Nephron progenitor cell (in vitro differentiated cells): ENCODE measurements at regions not wholly inside any gene's neighbourhood (a gene's known extent, or its start where the extent isn't known, plus 50 kb on each side); places are given as distances from the start of the nearest gene placed in this dataset.
A peak's percentile ranks its signal among the peaks of the same experiment; 100 is the strongest.
"Not testable (repeated sequence)": the region's sequence is repeated elsewhere in the genome, so short reads cannot be mapped to it uniquely, and the experiment has no call there.

Experiments
- DNase-seq: peaks from one replicate; pipeline ENCODE4 v3.0.0; 2021
- H3K27ac Mint-ChIP-seq: 2 replicates; pipeline ENCODE4 v1.8.0; 2021; ENCODE audit warnings: mild to moderate bottlenecking, moderate library complexity, mixed read lengths
- H3K27me3 Mint-ChIP-seq: 2 replicates; pipeline ENCODE4 v1.8.0; 2021; ENCODE audit warnings: mild to moderate bottlenecking, low read depth, mixed read lengths; ENCODE audit not compliant: poor library complexity
- H3K36me3 Mint-ChIP-seq: 2 replicates; pipeline ENCODE4 v1.8.0; 2021; ENCODE audit warnings: low read depth, mixed read lengths
- H3K4me1 Mint-ChIP-seq: 2 replicates; pipeline ENCODE4 v1.8.0; 2021; ENCODE audit warnings: mixed read lengths
- H3K4me3 Mint-ChIP-seq: 2 replicates; pipeline ENCODE4 v1.8.0; 2021; ENCODE audit warnings: mild to moderate bottlenecking, moderate library complexity, mixed read lengths
- H3K9me3 Mint-ChIP-seq: 2 replicates; pipeline ENCODE4 v1.8.0; 2021; ENCODE audit warnings: mild to moderate bottlenecking, moderate library complexity, mixed read lengths
- CTCF ChIP-seq: fragments of 200-600 bp; sonication (generic); IDR thresholded peaks from 2 replicates; pipeline ENCODE4 v1.5.0; 2021; ENCODE audit warnings: antibody characterized with exemption

GRCh38 chr6:166236596-166236995 is 68.9 kb upstream of the TBXT start:
- Mint-ChIP-seq H3K27ac (no peak overlapping the region), H3K9me3 (no peaks in the 10 kb centered on the region), H3K4me3 (no peak overlapping the region), H3K27me3 (peaks cover 6% of the 10 kb centered on the region), H3K4me1 (peaks cover 55% of the 10 kb centered on the region), H3K36me3 (no peaks in the 10 kb centered on the region)
- DNase-seq = no peak
- no peak for TF ChIP-seq CTCF

- no peak for DNase-seq
- no peak for TF ChIP-seq CTCF
- peaks cover 4% of the 10 kb centered on the region for H3K27me3 Mint-ChIP-seq
- no peak overlapping the region for H3K4me3 Mint-ChIP-seq
- peaks cover 51% of the 10 kb centered on the region for H3K4me1 Mint-ChIP-seq
- H3K36me3 Mint-ChIP-seq = no peaks in the 10 kb centered on the region
- H3K9me3 Mint-ChIP-seq = no peaks in the 10 kb centered on the region
- no peak overlapping the region for H3K27ac Mint-ChIP-seq
These were observed 68.1 kb upstream of the TBXT start for GRCh38 chr6:166235666-166236292.

- peaks cover 36% of the 10 kb centered on the region for H3K4me1 Mint-ChIP-seq
- not testable (repeated sequence) for H3K9me3 Mint-ChIP-seq, H3K4me3 Mint-ChIP-seq, H3K27ac Mint-ChIP-seq, H3K27me3 Mint-ChIP-seq, DNase-seq, H3K36me3 Mint-ChIP-seq
These were observed 63.5 kb upstream of the TBXT start for GRCh38 chr6:166231181-166231580.

- H3K9me3 Mint-ChIP-seq = no peaks in the 10 kb centered on the region
These were observed 61.3 kb upstream of the TBXT start for GRCh38 chr6:166228839-166229528.

GRCh38 chr6:166228425-166228824 is 60.8 kb upstream of the TBXT start:
- DNase-seq = no peak
- peak overlapping the region; percentile 18 for H3K4me3 Mint-ChIP-seq
- no peaks in the 10 kb centered on the region for H3K9me3 Mint-ChIP-seq
- peaks cover 46% of the 10 kb centered on the region for H3K4me1 Mint-ChIP-seq
- no peak for TF ChIP-seq CTCF
- no peaks in the 10 kb centered on the region for H3K36me3 Mint-ChIP-seq
- no peak overlapping the region for H3K27ac Mint-ChIP-seq
- H3K27me3 Mint-ChIP-seq = peaks cover 4% of the 10 kb centered on the region

More at GRCh38 chr6:166228839-166229528, 61.3 kb upstream of the TBXT start:
- Mint-ChIP-seq H3K27me3 (peaks cover 4% of the 10 kb centered on the region), H3K36me3 (no peaks in the 10 kb centered on the region), H3K4me3 (peak overlapping the region; percentile 40), H3K4me1 (peaks cover 40% of the 10 kb centered on the region), H3K27ac (no peak overlapping the region)
- DNase-seq = peak; percentile 33
- TF ChIP-seq CTCF = no peak

- peaks cover 25% of the 10 kb centered on the region for H3K4me1 Mint-ChIP-seq
- no peak for DNase-seq
- no peak overlapping the region for H3K27ac Mint-ChIP-seq
- H3K9me3 Mint-ChIP-seq = no peaks in the 10 kb centered on the region
- H3K36me3 Mint-ChIP-seq = no peaks in the 10 kb centered on the region
- no peak for TF ChIP-seq CTCF
- no peaks in the 10 kb centered on the region for H3K27me3 Mint-ChIP-seq
- no peak overlapping the region for H3K4me3 Mint-ChIP-seq
These were observed 55.4 kb upstream of the TBXT start for GRCh38 chr6:166223079-166223478.
